HepG2 (cell line): ENCODE measurements at regions not wholly inside any gene's neighbourhood (a gene's known extent, or its start where the extent isn't known, plus 50 kb on each side); places are given as distances from the start of the nearest gene placed in this dataset.

ENCODE experiments used
- ATAC-seq: fragments of 200-7000 bp; cut with Tn5 transposase; 3 replicates; pipeline ENCODE4 v1.9.1; 2020; ENCODE audit warnings: mild to moderate bottlenecking, moderate library complexity
- BruUV-seq: library from RNA; stranded (reverse); fragments of 400-500 nt; replicated peaks from 2 replicates; lab custom pipeline; 2021; lab: Mats Ljungman, UMichigan
- CTCF ChIA-PET: fragments of 300-600 bp; formaldehyde crosslinking; extraction: SDS; loops from one replicate; lab custom pipeline; 2021; ENCODE audit warnings: low total read pairs, inconsistent platforms, low intra/inter-chr PET ratio; lab: Yijun Ruan, JAX
- POLR2A ChIA-PET: fragments of 350-600 bp; sonication (Branson Sonifier 250); formaldehyde crosslinking; loops from one replicate; lab custom pipeline; 2020; ENCODE audit warnings: antibody characterized with exemption, inconsistent platforms; lab: Yijun Ruan, JAX
- DNase-seq: peaks from one replicate; pipeline ENCODE4 v3.0.0-alpha.2; 2015; ENCODE audit warnings: low spot score
- FAIRE-seq: peaks from 3 replicates; lab custom pipeline; 2011; peaks lifted over from hg19 to GRCh38; lab: Jason Lieb, UNC
- H2AFZ ChIP-seq: one replicate; pipeline ENCODE4 v1.6.1; 2011; ENCODE audit warnings: low read length, inconsistent platforms
- H3K27ac ChIP-seq: fragments of 300-600 bp; 3 replicates; pipeline ENCODE4 v1.8.0; 2011; ENCODE audit warnings: mixed run types, mild to moderate bottlenecking, mixed read lengths, low read length, inconsistent platforms; ENCODE audit not compliant: insufficient read depth; ENCODE audit errors: extremely low read length
- H3K27me3 ChIP-seq, 2 experiments: fragments of 200-600 bp in 1 of 2; 2 replicates in 1 of 2; 3 replicates in 1 of 2; pipeline versions ENCODE4 v1.6.0 to v1.8.0; 2011; ENCODE audit warnings: low read length in 2 of 2, mild to moderate bottlenecking in 2 of 2, moderate library complexity in 2 of 2, inconsistent platforms in 1 of 2; ENCODE audit not compliant: insufficient read depth in 2 of 2, control insufficient read depth in 1 of 2
- H3K36me3 ChIP-seq, 2 experiments: fragments of 200-600 bp in 1 of 2; replicated peaks in 1 of 2; 2 replicates in 1 of 2; 3 replicates in 1 of 2; pipeline versions ENCODE4 v1.5.1 to v1.8.0; 2011; ENCODE audit warnings: low read length in 2 of 2, inconsistent platforms in 1 of 2; ENCODE audit not compliant: insufficient read depth in 2 of 2, control insufficient read depth in 1 of 2
- H3K4me1 ChIP-seq: 2 replicates; pipeline ENCODE4 v1.5.1; 2012; ENCODE audit warnings: low read length, inconsistent platforms; ENCODE audit not compliant: insufficient read depth
- H3K4me2 ChIP-seq: 2 replicates; pipeline ENCODE4 v1.6.0; 2011; ENCODE audit warnings: low read depth, low read length, inconsistent platforms
- H3K4me3 ChIP-seq, 3 experiments: fragments of 200-600 bp in 1 of 3; sonication (generic), shearing (Covaris generic) in 1 of 3; replicated peaks in 1 of 3; 2 replicates each; pipeline ENCODE4 v1.5.1; 2011 to 2016; ENCODE audit warnings: low read length in 3 of 3, inconsistent platforms in 2 of 3, low read depth in 2 of 3, mild to moderate bottlenecking in 2 of 3, control low read depth in 1 of 3, mixed read lengths in 1 of 3; ENCODE audit not compliant: insufficient read depth in 1 of 3
- H3K79me2 ChIP-seq: one replicate; pipeline ENCODE4 v1.6.1; 2011; ENCODE audit warnings: low read length, inconsistent platforms; ENCODE audit not compliant: insufficient read depth
- H3K9ac ChIP-seq: 2 replicates; pipeline ENCODE4 v1.6.0; 2011; ENCODE audit warnings: mild to moderate bottlenecking, low read depth, low read length, inconsistent platforms; ENCODE audit not compliant: insufficient read depth
- H3K9me3 ChIP-seq: 2 replicates; pipeline ENCODE4 v1.5.1; 2012; ENCODE audit warnings: mild to moderate bottlenecking, low read length
- H4K20me1 ChIP-seq: 2 replicates; pipeline ENCODE4 v1.6.0; 2011; ENCODE audit warnings: inconsistent platforms, mild to moderate bottlenecking, low read length, moderate library complexity; ENCODE audit not compliant: insufficient read depth
- CHCHD3 ChIP-seq: sonication (generic); formaldehyde crosslinking; IDR thresholded peaks from 2 replicates; pipeline ENCODE4 v1.8.0; 2022; ENCODE audit warnings: mild to moderate bottlenecking, missing genetic modification reagents, moderate library complexity
- EED ChIP-seq: sonication (generic); formaldehyde crosslinking; IDR thresholded peaks from 2 replicates; pipeline ENCODE4 v1.5.0; 2020; ENCODE audit warnings: mild to moderate bottlenecking, missing genetic modification reagents
- FOSL2 ChIP-seq: sonication (generic); formaldehyde crosslinking; IDR thresholded peaks from 2 replicates; pipeline ENCODE4 v1.4.0; 2020; ENCODE audit warnings: missing genetic modification reagents
- GRHL1 ChIP-seq: sonication (generic); formaldehyde crosslinking; conservative IDR thresholded peaks from 2 replicates; pipeline ENCODE4 v1.8.0; 2022; ENCODE audit warnings: missing genetic modification reagents
- JUN ChIP-seq: sonication (generic); formaldehyde crosslinking; IDR thresholded peaks from 2 replicates; pipeline ENCODE4 v1.4.0; 2020; ENCODE audit warnings: mild to moderate bottlenecking, missing genetic modification reagents
- KLF9 ChIP-seq: IDR thresholded peaks from 2 replicates; pipeline ENCODE4 v1.6.1; 2016; ENCODE audit warnings: low read depth
- SATB2 ChIP-seq: sonication (generic); formaldehyde crosslinking; IDR thresholded peaks from 2 replicates; pipeline ENCODE4 v1.5.0; 2020; ENCODE audit warnings: missing genetic modification reagents
- TBL1XR1 ChIP-seq: fragments of 150-350 bp; IDR thresholded peaks from 2 replicates; pipeline ENCODE4 v1.6.1; 2014; ENCODE audit warnings: borderline replicate concordance, low read length; ENCODE audit not compliant: partially characterized antibody
- TIGD3 ChIP-seq: sonication (generic); formaldehyde crosslinking; IDR thresholded peaks from 2 replicates; pipeline ENCODE4 v1.5.1; 2020; ENCODE audit warnings: mild to moderate bottlenecking, missing genetic modification reagents, borderline replicate concordance
- ZNF138 ChIP-seq: sonication (generic); formaldehyde crosslinking; IDR thresholded peaks from 2 replicates; pipeline ENCODE4 v1.5.0; 2020; ENCODE audit warnings: mild to moderate bottlenecking, low read depth, missing genetic modification reagents
- ZNF33A ChIP-seq: sonication (generic); formaldehyde crosslinking; IDR thresholded peaks from 2 replicates; pipeline ENCODE4 v1.5.1; 2020; ENCODE audit warnings: missing genetic modification reagents, mild to moderate bottlenecking, moderate library complexity, borderline replicate concordance
- ZNF33B ChIP-seq: sonication (generic); formaldehyde crosslinking; IDR thresholded peaks from 2 replicates; pipeline ENCODE4 v1.5.1; 2020; ENCODE audit warnings: mild to moderate bottlenecking, missing genetic modification reagents
- ZNF382 ChIP-seq: sonication (generic); formaldehyde crosslinking; IDR thresholded peaks from 2 replicates; pipeline ENCODE4 v1.5.0; 2020; ENCODE audit warnings: missing genetic modification reagents, mild to moderate bottlenecking, borderline replicate concordance
- ZNF747 ChIP-seq: sonication (generic); formaldehyde crosslinking; IDR thresholded peaks from 2 replicates; pipeline ENCODE4 v1.8.1; 2023; ENCODE audit warnings: missing genetic modification reagents, mild to moderate bottlenecking, borderline replicate concordance
- ZNF775 ChIP-seq: sonication (generic); formaldehyde crosslinking; IDR thresholded peaks from 2 replicates; pipeline ENCODE4 v1.4.0; 2020; ENCODE audit warnings: missing genetic modification reagents, mild to moderate bottlenecking, moderate library complexity, borderline replicate concordance
- ZSCAN20 ChIP-seq: sonication (generic); formaldehyde crosslinking; IDR thresholded peaks from 2 replicates; pipeline ENCODE4 v1.4.0; 2020; ENCODE audit warnings: missing genetic modification reagents, mild to moderate bottlenecking, borderline replicate concordance
- WGBS: methylation state at CpG from one replicate; pipeline ENCODE4 v1.1.6; 2017; ENCODE audit warnings: low lambda C conversion rate; 5-methylcytosine and 5-hydroxymethylcytosine counted together
- in situ Hi-C: cut with HindIII; loops from 2 replicates; pipeline ENCODE4 v1.10.0; 2017; ENCODE audit warnings: low pct_unique_long_range_greater_than_20kb; ENCODE audit not compliant: extremely low pct_ligation_motif_present
- intact Hi-C: fragments of 100-400 bp; cut with micrococcal nuclease; formaldehyde crosslinking; loops from one replicate; pipeline ENCODE4 v1.10.0; 2022; ENCODE audit not compliant: unreplicated experiment
- TF ChIP-seq, protein P1 (sequence below): sonication (generic); formaldehyde crosslinking; IDR thresholded peaks from 2 replicates; pipeline ENCODE4 v1.4.0; 2020; ENCODE audit warnings: missing genetic modification reagents
- TF ChIP-seq, protein P2 (sequence below): sonication (generic); formaldehyde crosslinking; IDR thresholded peaks from 2 replicates; pipeline ENCODE4 v1.5.1; 2020; ENCODE audit warnings: missing genetic modification reagents, mild to moderate bottlenecking, borderline replicate concordance
- TF ChIP-seq, protein P3 (sequence below): IDR thresholded peaks from 2 replicates; pipeline ENCODE4 v1.6.1; 2016; ENCODE audit warnings: low read depth, borderline replicate concordance

- POLR2A ChIA-PET, result no interaction called here
- BruUV-seq, result no TSS peak
Observed at GRCh38 chr1:58090640-58091039, 455.9 kb downstream of the OMA1 start.

More at GRCh38 chr1:58090640-58091039, 455.9 kb downstream of the OMA1 start:
- no peaks in the 10 kb centered on the region for H4K20me1 ChIP-seq
- CTCF ChIA-PET, result no interaction called here
- H2AFZ ChIP-seq, result no peak overlapping the region
- no peak overlapping the region for H3K4me2 ChIP-seq
- intact Hi-C loops, result no loop called here
- no peaks in the 10 kb centered on the region; a peak in 1 of 5 replicates for H3K27me3 ChIP-seq
- no peaks in the 10 kb centered on the region for H3K9me3 ChIP-seq
- 31% methylated on average over 2 of the region's 2 CpGs for WGBS
- no peak for TF ChIP-seq JUN
- TF ChIP-seq, protein P1, sequence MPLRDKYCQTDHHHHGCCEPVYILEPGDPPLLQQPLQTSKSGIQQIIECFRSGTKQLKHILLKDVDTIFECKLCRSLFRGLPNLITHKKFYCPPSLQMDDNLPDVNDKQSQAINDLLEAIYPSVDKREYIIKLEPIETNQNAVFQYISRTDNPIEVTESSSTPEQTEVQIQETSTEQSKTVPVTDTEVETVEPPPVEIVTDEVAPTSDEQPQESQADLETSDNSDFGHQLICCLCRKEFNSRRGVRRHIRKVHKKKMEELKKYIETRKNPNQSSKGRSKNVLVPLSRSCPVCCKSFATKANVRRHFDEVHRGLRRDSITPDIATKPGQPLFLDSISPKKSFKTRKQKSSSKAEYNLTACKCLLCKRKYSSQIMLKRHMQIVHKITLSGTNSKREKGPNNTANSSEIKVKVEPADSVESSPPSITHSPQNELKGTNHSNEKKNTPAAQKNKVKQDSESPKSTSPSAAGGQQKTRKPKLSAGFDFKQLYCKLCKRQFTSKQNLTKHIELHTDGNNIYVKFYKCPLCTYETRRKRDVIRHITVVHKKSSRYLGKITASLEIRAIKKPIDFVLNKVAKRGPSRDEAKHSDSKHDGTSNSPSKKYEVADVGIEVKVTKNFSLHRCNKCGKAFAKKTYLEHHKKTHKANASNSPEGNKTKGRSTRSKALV (CRISPR knock-in tag), result no peak
- no peak for TF ChIP-seq ZNF747 (CRISPR knock-in tag)
- TF ChIP-seq, protein P2, sequence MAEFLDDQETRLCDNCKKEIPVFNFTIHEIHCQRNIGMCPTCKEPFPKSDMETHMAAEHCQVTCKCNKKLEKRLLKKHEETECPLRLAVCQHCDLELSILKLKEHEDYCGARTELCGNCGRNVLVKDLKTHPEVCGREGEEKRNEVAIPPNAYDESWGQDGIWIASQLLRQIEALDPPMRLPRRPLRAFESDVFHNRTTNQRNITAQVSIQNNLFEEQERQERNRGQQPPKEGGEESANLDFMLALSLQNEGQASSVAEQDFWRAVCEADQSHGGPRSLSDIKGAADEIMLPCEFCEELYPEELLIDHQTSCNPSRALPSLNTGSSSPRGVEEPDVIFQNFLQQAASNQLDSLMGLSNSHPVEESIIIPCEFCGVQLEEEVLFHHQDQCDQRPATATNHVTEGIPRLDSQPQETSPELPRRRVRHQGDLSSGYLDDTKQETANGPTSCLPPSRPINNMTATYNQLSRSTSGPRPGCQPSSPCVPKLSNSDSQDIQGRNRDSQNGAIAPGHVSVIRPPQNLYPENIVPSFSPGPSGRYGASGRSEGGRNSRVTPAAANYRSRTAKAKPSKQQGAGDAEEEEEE (CRISPR knock-in tag), result no peak
- TF ChIP-seq ZNF33B (CRISPR knock-in tag), result no peak
- no peak for TF ChIP-seq ZSCAN20 (CRISPR knock-in tag)
- no peak for TF ChIP-seq KLF9
- TF ChIP-seq, protein P3, sequence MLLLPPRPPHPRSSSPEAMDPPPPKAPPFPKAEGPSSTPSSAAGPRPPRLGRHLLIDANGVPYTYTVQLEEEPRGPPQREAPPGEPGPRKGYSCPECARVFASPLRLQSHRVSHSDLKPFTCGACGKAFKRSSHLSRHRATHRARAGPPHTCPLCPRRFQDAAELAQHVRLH (CRISPR knock-in tag), result no peak
- no peak for TF ChIP-seq TIGD3 (CRISPR knock-in tag)
- no peak for TF ChIP-seq EED (CRISPR knock-in tag)
- TF ChIP-seq FOSL2 (CRISPR knock-in tag), result no peak
- TF ChIP-seq GRHL1, result no peak
- TF ChIP-seq CHCHD3 (CRISPR knock-in tag), result no peak
- no peak for TF ChIP-seq TBL1XR1
- no peak for TF ChIP-seq ZNF775 (CRISPR knock-in tag)
- no peak for TF ChIP-seq ZNF382
- no peak for TF ChIP-seq ZNF138 (CRISPR knock-in tag)
- TF ChIP-seq SATB2, result no peak
- TF ChIP-seq ZNF33A (CRISPR knock-in tag), result no peak
- TF ChIP-seq, all 625 proteins: peak for 0
- H3K79me2 ChIP-seq, result no peaks in the 10 kb centered on the region
- H3K4me3 ChIP-seq, result no peak overlapping the region
- ATAC-seq (no peak), DNase-seq (no peak), FAIRE-seq (no peak)
- H3K4me1 ChIP-seq, result peaks cover 13% of the 10 kb centered on the region
- in situ Hi-C loops, result no loop called here
- no peaks in the 10 kb centered on the region for H3K36me3 ChIP-seq
- no peak overlapping the region for H3K9ac ChIP-seq
- H3K27ac ChIP-seq, result no peak overlapping the region
